Peyer's patch (tissue), 4 donors: ENCODE measurements at regions not wholly inside any gene's neighbourhood (a gene's known extent, or its start where the extent isn't known, plus 50 kb on each side); places are given as distances from the start of the nearest gene placed in this dataset.

ENCODE experiments used
- CTCF ChIP-seq, 6 experiments: fragments of 450-650 bp in 4 of 6; fragments of 200-600 bp in 2 of 6; sonication (generic) in 1 of 6; IDR thresholded peaks; one replicate each; pipeline ENCODE4 v1.5.1; 2017 to 2019; ENCODE audit warnings: antibody characterized with exemption in 6 of 6, mild to moderate bottlenecking in 3 of 6, moderate library complexity in 1 of 6
- POLR2A ChIP-seq, 2 donors: fragments of 450-650 bp; IDR thresholded peaks; one replicate each; pipeline ENCODE4 v1.5.1; 2017; ENCODE audit warnings: antibody characterized with exemption in 2 of 2, mild to moderate bottlenecking in 2 of 2, moderate library complexity in 2 of 2

GRCh38 chr6:134105940-134106339, 53.5 kb upstream of the SLC2A12 start:
- TF ChIP-seq CTCF (IDR thresholded peaks at IDR 0.05) (no peak), POLR2A (IDR thresholded peaks at IDR 0.05) (no peak)
